Stimulated activated naive CD4-positive, alpha-beta T cell treated with Interleukin-2 at 50 U/mL for 16 hours (primary cell): ENCODE measurements at regions not wholly inside any gene's neighbourhood (a gene's known extent, or its start where the extent isn't known, plus 50 kb on each side); places are given as distances from the start of the nearest gene placed in this dataset.
"Not testable (repeated sequence)": the region's sequence is repeated elsewhere in the genome, so short reads cannot be mapped to it uniquely, and the experiment has no call there.

Experiments used
- DNase-seq: peaks from one replicate; lab custom pipeline; 2025; lab: John Stamatoyannopoulos, UW

GRCh38 chr10:65142641-65143435 lies 1621.6 kb downstream of the REEP3 start:
- no peak for DNase-seq

- no peak for DNase-seq
Measured at GRCh38 chr10:65143723-65144122, 1622.5 kb downstream of the REEP3 start.

GRCh38 chr10:65149878-65150277 lies 1628.7 kb downstream of the REEP3 start:
- no peak for DNase-seq

- DNase-seq, result no peak
Measured at GRCh38 chr10:65166272-65166671, 1645.1 kb downstream of the REEP3 start.

- no peak for DNase-seq
Measured at GRCh38 chr10:65172249-65172648, 1651.0 kb downstream of the REEP3 start.

GRCh38 chr10:65176994-65177393 lies 1655.8 kb downstream of the REEP3 start:
- DNase-seq, result no peak

- no peak for DNase-seq
Measured at GRCh38 chr10:65183236-65183635, 1662.0 kb downstream of the REEP3 start.

- DNase-seq, result not testable (repeated sequence)
Measured at GRCh38 chr10:65186668-65187067, 1665.5 kb downstream of the REEP3 start.

GRCh38 chr10:65194126-65194525 lies 1672.9 kb downstream of the REEP3 start:
- no peak for DNase-seq

- DNase-seq, result no peak
Measured at GRCh38 chr10:65194555-65194954, 1673.4 kb downstream of the REEP3 start.

GRCh38 chr10:65196111-65196510 lies 1674.9 kb downstream of the REEP3 start:
- no peak for DNase-seq

- DNase-seq, result no peak
Measured at GRCh38 chr10:65197935-65198334, 1676.7 kb downstream of the REEP3 start.

- no peak for DNase-seq
Measured at GRCh38 chr10:65201491-65201890, 1680.3 kb downstream of the REEP3 start.

GRCh38 chr10:65204999-65205398 lies 1683.8 kb downstream of the REEP3 start:
- no peak for DNase-seq

GRCh38 chr10:65213170-65213569 lies 1692.0 kb downstream of the REEP3 start:
- DNase-seq, result no peak

GRCh38 chr10:65219444-65219843 lies 1698.2 kb downstream of the REEP3 start:
- no peak for DNase-seq

GRCh38 chr10:65231148-65231547 lies 1694.7 kb upstream of the LRRTM3 start:
- no peak for DNase-seq

- no peak for DNase-seq
Measured at GRCh38 chr10:65234261-65234660, 1691.6 kb upstream of the LRRTM3 start.

- DNase-seq, result no peak
Measured at GRCh38 chr10:65235266-65235665, 1690.6 kb upstream of the LRRTM3 start.

- DNase-seq, result no peak
Measured at GRCh38 chr10:65235846-65236245, 1690.0 kb upstream of the LRRTM3 start.

- no peak for DNase-seq
Measured at GRCh38 chr10:65265451-65265954, 1660.3 kb upstream of the LRRTM3 start.

- DNase-seq, result not testable (repeated sequence)
Measured at GRCh38 chr10:65269551-65269950, 1656.3 kb upstream of the LRRTM3 start.

- DNase-seq, result no peak
Measured at GRCh38 chr10:65270969-65271368, 1654.9 kb upstream of the LRRTM3 start.

- DNase-seq, result no peak
Measured at GRCh38 chr10:65273115-65273514, 1652.7 kb upstream of the LRRTM3 start.
